Panc1 (cell line): ENCODE measurements at regions not wholly inside any gene's neighbourhood (a gene's known extent, or its start where the extent isn't known, plus 50 kb on each side); places are given as distances from the start of the nearest gene placed in this dataset.

Source experiments
- ATAC-seq: fragments of 200-7000 bp; cut with Tn5 transposase; 2 replicates; pipeline ENCODE4 v1.9.1; 2020; ENCODE audit warnings: mild to moderate bottlenecking, moderate library complexity
- BruUV-seq: library from RNA; stranded (reverse); fragments of 400-500 nt; replicated peaks from 2 replicates; lab custom pipeline; 2021; lab: Mats Ljungman, UMichigan
- CTCF ChIA-PET: fragments of 300-600 bp; sonication (Branson Sonifier 250); formaldehyde crosslinking; loops from one replicate; lab custom pipeline; 2022; ENCODE audit warnings: antibody characterized with exemption; lab: Charles Lee
- POLR2A ChIA-PET: fragments of 300-600 bp; sonication (Branson Sonifier 250); formaldehyde crosslinking; loops from one replicate; lab custom pipeline; 2022; ENCODE audit warnings: antibody characterized with exemption; lab: Charles Lee
- DNase-seq: peaks from one replicate; pipeline ENCODE4 v3.0.0-alpha.2; 2010; ENCODE audit warnings: low read depth, low spot score
- H3K27ac ChIP-seq: 2 replicates; pipeline ENCODE4 v1.5.1; 2011; ENCODE audit warnings: mild to moderate bottlenecking, low read length, inconsistent platforms
- H3K27me3 ChIP-seq: fragments of 200-500 bp; sonication (Bioruptor generic); 2 replicates; pipeline ENCODE4 v1.6.0; 2014; ENCODE audit warnings: low read length, inconsistent platforms; ENCODE audit not compliant: control insufficient read depth, insufficient read depth
- H3K36me3 ChIP-seq: fragments of 200-500 bp; sonication (Bioruptor generic); 2 replicates; pipeline ENCODE4 v1.5.1; 2014; ENCODE audit warnings: inconsistent platforms, mild to moderate bottlenecking, low read length, moderate library complexity; ENCODE audit not compliant: control insufficient read depth, insufficient read depth
- H3K4me1 ChIP-seq: 2 replicates; pipeline ENCODE4 v1.5.1; 2011; ENCODE audit warnings: inconsistent platforms, mild to moderate bottlenecking, low read length, moderate library complexity; ENCODE audit not compliant: control insufficient read depth, insufficient read depth
- H3K4me3 ChIP-seq, 2 experiments: 2 replicates each; pipeline ENCODE4 v1.5.1; 2011 to 2012; ENCODE audit warnings: low read depth in 2 of 2, low read length in 2 of 2, mild to moderate bottlenecking in 2 of 2, inconsistent platforms in 1 of 2, moderate library complexity in 1 of 2
- H3K9me3 ChIP-seq: fragments of 200-500 bp; sonication (Bioruptor generic); 2 replicates; pipeline ENCODE4 v1.5.1; 2014; ENCODE audit warnings: low read depth, mild to moderate bottlenecking, inconsistent platforms, low read length, moderate library complexity; ENCODE audit not compliant: control insufficient read depth, insufficient read depth
- POLR2AphosphoS5 ChIP-seq: IDR thresholded peaks from 2 replicates; pipeline ENCODE4 v1.6.1; 2012; ENCODE audit warnings: mild to moderate bottlenecking, low read depth, low read length, moderate library complexity
- REST ChIP-seq, 2 experiments: IDR thresholded peaks; 2 replicates each; pipeline ENCODE4 v1.6.1; 2011 to 2012; ENCODE audit warnings: low read depth in 2 of 2, control low read depth in 1 of 2, low read length in 1 of 2, mild to moderate bottlenecking in 1 of 2, moderate library complexity in 1 of 2; ENCODE audit not compliant: insufficient read depth in 1 of 2
- SIN3A ChIP-seq: IDR thresholded peaks from 2 replicates; pipeline ENCODE4 v1.6.1; 2012; ENCODE audit warnings: low read depth, mild to moderate bottlenecking, low read length, moderate library complexity, borderline replicate concordance; ENCODE audit not compliant: insufficient read depth
- TCF7L2 ChIP-seq: IDR thresholded peaks from 2 replicates; pipeline ENCODE4 v1.6.1; 2011; ENCODE audit warnings: mild to moderate bottlenecking, low read depth, low read length, inconsistent platforms
- in situ Hi-C: cut with HindIII; loops from 2 replicates; pipeline ENCODE4 v1.10.0; 2016; ENCODE audit warnings: low sequenced_read_pairs, low pct_unique_long_range_greater_than_20kb
- intact Hi-C: fragments of 100-400 bp; cut with micrococcal nuclease; formaldehyde crosslinking; loops from one replicate; pipeline ENCODE4 v1.10.0; 2022; ENCODE audit not compliant: unreplicated experiment
- TF ChIP-seq, protein P1 (sequence below): fragments of 450-650 bp; IDR thresholded peaks from 2 replicates; pipeline ENCODE4 v1.5.1; 2017; ENCODE audit warnings: mild to moderate bottlenecking

DNA sequence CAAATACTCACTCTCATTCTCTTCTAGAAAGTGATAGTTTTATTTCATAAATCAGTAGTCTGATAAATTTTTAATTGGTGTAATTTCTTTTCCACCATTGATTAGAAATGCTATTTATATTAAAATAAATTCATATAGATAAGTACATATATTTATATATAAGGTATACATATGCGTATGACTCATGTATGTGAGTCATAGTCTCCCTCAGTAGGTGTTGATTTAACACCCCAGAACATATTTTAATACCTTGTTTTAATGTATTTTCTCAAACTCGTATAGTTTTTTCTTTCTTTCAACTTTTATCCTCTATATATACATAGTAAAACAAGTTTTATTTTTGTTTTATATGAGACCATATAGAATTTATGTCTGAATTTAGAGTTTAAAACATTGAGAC is 130.4 kb downstream of the PLG start:
- no peaks in the 10 kb centered on the region for H3K27me3 ChIP-seq
- H3K4me3 ChIP-seq, result no peak overlapping the region
- ATAC-seq (no peak), DNase-seq (no peak)
- ChIA-PET CTCF (no interaction called here), POLR2A (no interaction called here)
- BruUV-seq, result no TSS peak
- in situ Hi-C loops (loop anchor here (5.0 kb wide), 1 partner anchor 55 kb away; no protein-coding TSS in a partner anchor), intact Hi-C loops (no loop called here)
- H3K4me1 ChIP-seq, result no peaks in the 10 kb centered on the region
- peak overlapping the region; percentile 54; the same call in 1 of the 2 replicates for H3K27ac ChIP-seq
- TF ChIP-seq POLR2AphosphoS5 (no peak), TCF7L2 (no peak), SIN3A (no peak), REST (IDR thresholded peaks at IDR 0.05; ENCODE audit: insufficient read depth in 1 of 2, low read depth in 2 of 2, low read length in 1 of 2) (no peak)
- TF ChIP-seq, protein P1, sequence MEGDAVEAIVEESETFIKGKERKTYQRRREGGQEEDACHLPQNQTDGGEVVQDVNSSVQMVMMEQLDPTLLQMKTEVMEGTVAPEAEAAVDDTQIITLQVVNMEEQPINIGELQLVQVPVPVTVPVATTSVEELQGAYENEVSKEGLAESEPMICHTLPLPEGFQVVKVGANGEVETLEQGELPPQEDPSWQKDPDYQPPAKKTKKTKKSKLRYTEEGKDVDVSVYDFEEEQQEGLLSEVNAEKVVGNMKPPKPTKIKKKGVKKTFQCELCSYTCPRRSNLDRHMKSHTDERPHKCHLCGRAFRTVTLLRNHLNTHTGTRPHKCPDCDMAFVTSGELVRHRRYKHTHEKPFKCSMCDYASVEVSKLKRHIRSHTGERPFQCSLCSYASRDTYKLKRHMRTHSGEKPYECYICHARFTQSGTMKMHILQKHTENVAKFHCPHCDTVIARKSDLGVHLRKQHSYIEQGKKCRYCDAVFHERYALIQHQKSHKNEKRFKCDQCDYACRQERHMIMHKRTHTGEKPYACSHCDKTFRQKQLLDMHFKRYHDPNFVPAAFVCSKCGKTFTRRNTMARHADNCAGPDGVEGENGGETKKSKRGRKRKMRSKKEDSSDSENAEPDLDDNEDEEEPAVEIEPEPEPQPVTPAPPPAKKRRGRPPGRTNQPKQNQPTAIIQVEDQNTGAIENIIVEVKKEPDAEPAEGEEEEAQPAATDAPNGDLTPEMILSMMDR, result no peak
- no peaks in the 10 kb centered on the region for H3K36me3 ChIP-seq
- H3K9me3 ChIP-seq, result no peaks in the 10 kb centered on the region

- no TSS peak for BruUV-seq
- H3K27ac ChIP-seq, result no peak overlapping the region
- H3K9me3 ChIP-seq, result peaks cover 5% of the 10 kb centered on the region; the same call in 1 of the 2 replicates
- intact Hi-C loops, result no loop called here
- TF ChIP-seq POLR2AphosphoS5 (no peak), TCF7L2 (no peak), SIN3A (no peak), REST (IDR thresholded peaks at IDR 0.05; ENCODE audit: insufficient read depth in 1 of 2, low read depth in 2 of 2, low read length in 1 of 2) (no peak)
- TF ChIP-seq, protein P1, result no peak
- ATAC-seq (no peak), DNase-seq (no peak)
- H3K36me3 ChIP-seq, result no peaks in the 10 kb centered on the region
- ChIA-PET POLR2A (no interaction called here), CTCF (no interaction called here)
- in situ Hi-C loops, result no loop called here
- H3K4me1 ChIP-seq, result no peaks in the 10 kb centered on the region
- H3K4me3 ChIP-seq, result no peak overlapping the region
- H3K27me3 ChIP-seq, result no peaks in the 10 kb centered on the region
Observed at GRCh38 chr6:160837146-160837545, 135.1 kb downstream of the PLG start.
